B cell (primary cell): ENCODE measurements at regions not wholly inside any gene's neighbourhood (a gene's known extent, or its start where the extent isn't known, plus 50 kb on each side); places are given as distances from the start of the nearest gene placed in this dataset.
"Not testable (repeated sequence)": the region's sequence is repeated elsewhere in the genome, so short reads cannot be mapped to it uniquely, and the experiment has no call there.

Experiments
- ATAC-seq: fragments of 200-7000 bp; cut with Tn5 transposase; one replicate; pipeline ENCODE4 v1.10.0; 2021; ENCODE audit warnings: low read depth, mild to moderate bottlenecking, moderate number of reproducible peaks, moderate library complexity
- CTCF ChIA-PET: fragments of 350-600 bp; sonication (Branson Sonifier 250); formaldehyde crosslinking; loops from one replicate; lab custom pipeline; 2021; ENCODE audit warnings: antibody characterized with exemption, inconsistent platforms; lab: Charles Lee
- POLR2A ChIA-PET: fragments of 350-600 bp; sonication (Branson Sonifier 250); formaldehyde crosslinking; loops from one replicate; lab custom pipeline; 2021; ENCODE audit warnings: antibody characterized with exemption; lab: Charles Lee
- DNase-seq: peaks from one replicate; pipeline ENCODE4 v3.0.0; 2013
- H2AFZ ChIP-seq: 2 replicates; pipeline ENCODE4 v1.6.1; 2012; ENCODE audit warnings: mild to moderate bottlenecking, low read depth, low read length; ENCODE audit not compliant: insufficient read depth, poor library complexity, severe bottlenecking
- H3K27ac ChIP-seq, 2 donors: 1 replicate in 1 of 2; 2 replicates in 1 of 2; pipeline ENCODE4 v1.5.1; 2012 to 2013; ENCODE audit warnings: low read length in 2 of 2, mild to moderate bottlenecking in 2 of 2, moderate library complexity in 1 of 2
- H3K27me3 ChIP-seq, 4 experiments: fragments of 200-600 bp in 1 of 4; sonication (generic) in 1 of 4; replicated peaks in 1 of 4; 1 replicate in 2 of 4; 2 replicates in 2 of 4; pipeline versions ENCODE4 v1.6.1 to v1.7.0; 2013 to 2016; ENCODE audit warnings: low read length in 3 of 4, mild to moderate bottlenecking in 2 of 4, mixed read lengths in 1 of 4, moderate library complexity in 1 of 4; ENCODE audit not compliant: insufficient read depth in 4 of 4, control insufficient read depth in 3 of 4; ENCODE audit errors: control extremely low read depth in 1 of 4
- H3K36me3 ChIP-seq, 2 experiments: replicated peaks in 1 of 2; 1 replicate in 1 of 2; 2 replicates in 1 of 2; pipeline versions ENCODE4 v1.6.1 to v1.7.1; 2013; ENCODE audit warnings: low read length in 1 of 2; ENCODE audit not compliant: insufficient read depth in 2 of 2, control insufficient read depth in 1 of 2; ENCODE audit errors: control extremely low read depth in 1 of 2, extremely low read depth in 1 of 2
- H3K4me1 ChIP-seq, 2 donors: fragments of 200-600 bp in 1 of 2; sonication (generic) in 1 of 2; 1 replicate in 1 of 2; 2 replicates in 1 of 2; pipeline versions ENCODE4 v1.5.1 to v1.6.1; 2013 to 2017; ENCODE audit warnings: low read length in 2 of 2; ENCODE audit not compliant: control insufficient read depth in 2 of 2, insufficient read depth in 2 of 2
- H3K4me2 ChIP-seq: replicated peaks from 2 replicates; pipeline ENCODE3; 2012; ENCODE audit warnings: mild to moderate bottlenecking, low read depth, low read length; ENCODE audit not compliant: poor library complexity, severe bottlenecking
- H3K4me3 ChIP-seq, 5 experiments: fragments of 200-600 bp in 1 of 5; sonication (generic) in 1 of 5; 1 replicate in 3 of 5; 2 replicates in 2 of 5; pipeline versions ENCODE4 v1.5.1 to v1.7.0; 2011 to 2016; ENCODE audit warnings: low read length in 4 of 5, mild to moderate bottlenecking in 4 of 5, low read depth in 2 of 5, control low read depth in 1 of 5, moderate library complexity in 1 of 5; ENCODE audit not compliant: insufficient read depth in 1 of 5; ENCODE audit errors: control extremely low read depth in 1 of 5, extremely low read depth in 1 of 5
- H3K79me2 ChIP-seq: fragments of 200-600 bp; sonication (generic); one replicate; pipeline ENCODE4 v1.6.0; 2016; ENCODE audit warnings: low read length; ENCODE audit not compliant: control insufficient read depth, insufficient read depth
- H3K9ac ChIP-seq: fragments of 200-600 bp; sonication (generic); 2 replicates; pipeline ENCODE4 v1.6.1; 2017; ENCODE audit warnings: mild to moderate bottlenecking, low read length, moderate library complexity
- H3K9me3 ChIP-seq, 3 donors: one replicate each; pipeline versions ENCODE4 v1.6.1 to v1.7.1; 2013; ENCODE audit warnings: low read length in 2 of 3; ENCODE audit not compliant: control insufficient read depth in 2 of 3, insufficient read depth in 1 of 3; ENCODE audit errors: control extremely low read depth in 1 of 3
- H4K20me1 ChIP-seq: 2 replicates; pipeline ENCODE4 v1.6.0; 2012; ENCODE audit warnings: mild to moderate bottlenecking, low read length; ENCODE audit not compliant: insufficient read depth, control insufficient read depth, poor library complexity, severe bottlenecking
- H3K27ac Mint-ChIP-seq: one replicate; pipeline ENCODE4 v1.8.0; 2021; ENCODE audit warnings: mixed read lengths
- H3K27me3 Mint-ChIP-seq: one replicate; pipeline ENCODE4 v1.8.0; 2021; ENCODE audit warnings: mixed read lengths
- H3K4me1 Mint-ChIP-seq: one replicate; pipeline ENCODE4 v1.8.0; 2021; ENCODE audit warnings: mixed read lengths
- H3K4me3 Mint-ChIP-seq: one replicate; pipeline ENCODE4 v1.8.0; 2021; ENCODE audit warnings: mixed read lengths
- H3K9me3 Mint-ChIP-seq: one replicate; pipeline ENCODE4 v1.8.0; 2022; ENCODE audit warnings: mixed read lengths; ENCODE audit not compliant: insufficient read depth
- EZH2 ChIP-seq: IDR thresholded peaks from 2 replicates; pipeline ENCODE4 v1.6.1; 2012; ENCODE audit warnings: borderline replicate concordance, low read depth, mild to moderate bottlenecking, moderate library complexity, low read length; ENCODE audit not compliant: insufficient read depth, poor library complexity, severe bottlenecking
- WGBS: methylation state at CpG from one replicate; pipeline ENCODE4 v1.1.5; 2013; ENCODE audit warnings: missing lambda C conversion rate; ENCODE audit not compliant: insufficient coverage; 5-methylcytosine and 5-hydroxymethylcytosine counted together
- intact Hi-C: fragments of 100-400 bp; cut with micrococcal nuclease; formaldehyde crosslinking; loops from one replicate; pipeline ENCODE4 v1.10.0; 2022
- TF ChIP-seq, protein P1 (sequence below): fragments of 200-600 bp; IDR thresholded peaks from one replicate; pipeline ENCODE4 v1.8.0; 2022; ENCODE audit warnings: antibody characterized with exemption, mild to moderate bottlenecking

- H3K9ac ChIP-seq: no peak overlapping the region
- intact Hi-C loops: no loop called here
- H3K27ac Mint-ChIP-seq: no peak overlapping the region
- TF ChIP-seq, protein P1, sequence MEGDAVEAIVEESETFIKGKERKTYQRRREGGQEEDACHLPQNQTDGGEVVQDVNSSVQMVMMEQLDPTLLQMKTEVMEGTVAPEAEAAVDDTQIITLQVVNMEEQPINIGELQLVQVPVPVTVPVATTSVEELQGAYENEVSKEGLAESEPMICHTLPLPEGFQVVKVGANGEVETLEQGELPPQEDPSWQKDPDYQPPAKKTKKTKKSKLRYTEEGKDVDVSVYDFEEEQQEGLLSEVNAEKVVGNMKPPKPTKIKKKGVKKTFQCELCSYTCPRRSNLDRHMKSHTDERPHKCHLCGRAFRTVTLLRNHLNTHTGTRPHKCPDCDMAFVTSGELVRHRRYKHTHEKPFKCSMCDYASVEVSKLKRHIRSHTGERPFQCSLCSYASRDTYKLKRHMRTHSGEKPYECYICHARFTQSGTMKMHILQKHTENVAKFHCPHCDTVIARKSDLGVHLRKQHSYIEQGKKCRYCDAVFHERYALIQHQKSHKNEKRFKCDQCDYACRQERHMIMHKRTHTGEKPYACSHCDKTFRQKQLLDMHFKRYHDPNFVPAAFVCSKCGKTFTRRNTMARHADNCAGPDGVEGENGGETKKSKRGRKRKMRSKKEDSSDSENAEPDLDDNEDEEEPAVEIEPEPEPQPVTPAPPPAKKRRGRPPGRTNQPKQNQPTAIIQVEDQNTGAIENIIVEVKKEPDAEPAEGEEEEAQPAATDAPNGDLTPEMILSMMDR: no peak
- TF ChIP-seq EZH2: no peak
- H3K27me3 Mint-ChIP-seq: peaks cover 9% of the 10 kb centered on the region
- no peaks in the 10 kb centered on the region for H3K79me2 ChIP-seq
- no peak overlapping the region for H2AFZ ChIP-seq
- DNase-seq: no peak
- ChIA-PET POLR2A (no interaction called here), CTCF (interaction anchor here (0.7 to 11.9 kb wide), 4 partner anchors 11 to 148 kb away, joined by 3 to 273 read pairs (median 4); no protein-coding TSS in a partner anchor)
- no peak overlapping the region for H3K4me3 Mint-ChIP-seq
- no peak overlapping the region for H3K4me3 ChIP-seq
- H3K4me1 Mint-ChIP-seq: no peaks in the 10 kb centered on the region
- H3K27ac ChIP-seq: no peak overlapping the region
- no peaks in the 10 kb centered on the region for H3K27me3 ChIP-seq
- H3K4me1 ChIP-seq: no peaks in the 10 kb centered on the region
- ATAC-seq: no peak
- H4K20me1 ChIP-seq: no peaks in the 10 kb centered on the region
- no peaks in the 10 kb centered on the region for H3K9me3 ChIP-seq
- 100% methylated on average over 3 of the region's 7 CpGs for WGBS
- no peaks in the 10 kb centered on the region for H3K9me3 Mint-ChIP-seq
- no peaks in the 10 kb centered on the region for H3K36me3 ChIP-seq
- no peak overlapping the region for H3K4me2 ChIP-seq
Observed at GRCh38 chr11:33976495-33977199, 74.9 kb upstream of the CAPRIN1 start.

DNA sequence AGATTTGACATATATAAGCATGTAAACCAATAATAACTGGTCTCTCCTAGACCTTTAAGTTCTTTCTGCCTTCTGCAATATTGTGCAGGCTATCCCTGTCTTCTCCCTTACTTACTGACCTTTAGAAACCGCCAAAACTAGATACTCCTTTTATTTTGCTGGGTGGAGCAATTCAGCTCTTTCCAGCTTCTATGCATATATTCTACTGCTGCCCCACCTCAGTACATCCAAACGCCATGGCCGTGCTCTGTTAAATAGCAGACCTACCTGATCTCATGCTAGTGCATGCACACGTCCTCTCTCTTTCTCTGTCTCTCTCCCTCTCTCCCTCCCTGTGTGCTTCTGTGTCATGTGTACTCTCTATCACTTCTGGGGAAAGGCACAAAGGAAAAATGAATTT is 76.7 kb upstream of the CAPRIN1 start:
- no peak for TF ChIP-seq EZH2
- TF ChIP-seq, protein P1: no peak
- DNase-seq (no peak), ATAC-seq (no peak)
- Histone ChIP-seq H3K79me2 (no peaks in the 10 kb centered on the region), H2AFZ (no peak overlapping the region), H4K20me1 (no peaks in the 10 kb centered on the region), H3K4me3 (no peak overlapping the region), H3K27ac (no peak overlapping the region), H3K4me2 (no peak overlapping the region), H3K27me3 (no peaks in the 10 kb centered on the region), H3K9ac (no peak overlapping the region), H3K36me3 (no peaks in the 10 kb centered on the region), H3K4me1 (no peaks in the 10 kb centered on the region), H3K9me3 (no peaks in the 10 kb centered on the region)
- CTCF ChIA-PET: interaction anchor here (0.6 to 11.9 kb wide), 5 partner anchors 9 to 612 kb away, joined by 3 to 273 read pairs (median 3); no protein-coding TSS in a partner anchor
- 88% methylated on average over 4 of the region's 4 CpGs for WGBS
- peaks cover 4% of the 10 kb centered on the region for H3K4me1 Mint-ChIP-seq
- POLR2A ChIA-PET: no interaction called here
- no peaks in the 10 kb centered on the region for H3K27me3 Mint-ChIP-seq
- intact Hi-C loops: no loop called here
- no peak overlapping the region for H3K4me3 Mint-ChIP-seq
- H3K27ac Mint-ChIP-seq: no peak overlapping the region
- no peaks in the 10 kb centered on the region for H3K9me3 Mint-ChIP-seq

- H3K27me3 ChIP-seq, H3K27ac Mint-ChIP-seq, H3K9ac ChIP-seq, H3K9me3 ChIP-seq, H3K4me3 Mint-ChIP-seq, H3K27me3 Mint-ChIP-seq, H3K79me2 ChIP-seq, H3K36me3 ChIP-seq, H3K9me3 Mint-ChIP-seq, H3K27ac ChIP-seq, H3K4me1 ChIP-seq, H3K4me2 ChIP-seq, ATAC-seq, DNase-seq, H3K4me1 Mint-ChIP-seq, H2AFZ ChIP-seq, H3K4me3 ChIP-seq, H4K20me1 ChIP-seq: not testable (repeated sequence)
- intact Hi-C loops: loop anchor here (1.0 kb wide), 1 partner anchor 113 kb away; no protein-coding TSS in a partner anchor
- POLR2A ChIA-PET: interaction anchor here (1.8 kb wide), 1 partner anchor 102 kb away, joined by 5 read pairs; no protein-coding TSS in a partner anchor
- CTCF ChIA-PET: interaction anchor here (0.6 to 11.9 kb wide), 41 partner anchors 10 to 1391 kb away, joined by 3 to 273 read pairs (median 6); partner anchors contain the start of gene ABTB2
- 80% methylated on average over 3 of the region's 12 CpGs for whole genome bisulfite sequencing
Observed at GRCh38 chr11:33971530-33971929, 79.7 kb upstream of the LMO2 start.
